ENCODE measurements at regions not wholly inside any gene's neighbourhood (a gene's known extent, or its start where the extent isn't known, plus 50 kb on each side); places are given as distances from the start of the nearest gene placed in this dataset.
"Not testable (repeated sequence)": the region's sequence is repeated elsewhere in the genome, so short reads cannot be mapped to it uniquely, and the experiment has no call there.

GRCh38 chr4:108453366-108453765, 167.0 kb upstream of the RPL34 start:
- no peak for DNase-seq

GRCh38 chr4:108450236-108450898, 170.0 kb upstream of the RPL34 start:
- DNase-seq, result no peak

GRCh38 chr4:108449129-108449528, 171.2 kb upstream of the RPL34 start:
- DNase-seq, result no peak

- DNase-seq, result no peak
Observed at GRCh38 chr4:108446556-108446955, 173.8 kb upstream of the RPL34 start.

- no peak for DNase-seq
Observed at GRCh38 chr4:108445716-108446115, 174.7 kb upstream of the RPL34 start.

- no peak for DNase-seq
Observed at GRCh38 chr4:108443585-108443984, 176.8 kb upstream of the RPL34 start.

- no peak for DNase-seq
Observed at GRCh38 chr4:108433832-108434231, 186.5 kb upstream of the RPL34 start.

GRCh38 chr4:108433394-108433793, 187.0 kb upstream of the RPL34 start:
- not testable (repeated sequence) for DNase-seq

GRCh38 chr4:108432418-108432817, 188.0 kb upstream of the RPL34 start:
- no peak for DNase-seq

GRCh38 chr4:108431986-108432385, 188.4 kb upstream of the RPL34 start:
- no peak for DNase-seq

- DNase-seq, result no peak
Observed at GRCh38 chr4:108430921-108431320, 189.5 kb upstream of the RPL34 start.

GRCh38 chr4:108429662-108430061, 190.7 kb upstream of the RPL34 start:
- DNase-seq, result no peak

GRCh38 chr4:108428923-108429322, 191.5 kb upstream of the RPL34 start:
- DNase-seq, result no peak

GRCh38 chr4:108427946-108428485, 192.4 kb upstream of the RPL34 start:
- no peak for DNase-seq

GRCh38 chr4:108426493-108426892, 193.9 kb upstream of the RPL34 start:
- no peak for DNase-seq

- DNase-seq, result no peak
Observed at GRCh38 chr4:108425988-108426387, 194.4 kb upstream of the RPL34 start.

- no peak for DNase-seq
Observed at GRCh38 chr4:108417923-108418322, 202.5 kb upstream of the RPL34 start.

GRCh38 chr4:108416831-108417230, 203.5 kb upstream of the RPL34 start:
- no peak for DNase-seq

- DNase-seq, result no peak
Observed at GRCh38 chr4:108415389-108415788, 205.0 kb upstream of the RPL34 start.

- no peak for DNase-seq
Observed at GRCh38 chr4:108411836-108412235, 208.5 kb upstream of the RPL34 start.

GRCh38 chr4:108409691-108410090, 210.7 kb upstream of the RPL34 start:
- DNase-seq, result not testable (repeated sequence)

- DNase-seq, result no peak
Observed at GRCh38 chr4:108405586-108405985, 214.8 kb upstream of the RPL34 start.

- DNase-seq, result no peak
Observed at GRCh38 chr4:108400309-108400708, 220.1 kb upstream of the RPL34 start.

- DNase-seq, result no peak
Observed at GRCh38 chr4:108399610-108400265, 220.6 kb upstream of the RPL34 start.

- no peak for DNase-seq
Observed at GRCh38 chr4:108398836-108399235, 221.5 kb upstream of the RPL34 start.

All from NCI-H2081 (cell line).